Glomerular endothelial cell (primary cell): ENCODE measurements at regions not wholly inside any gene's neighbourhood (a gene's known extent, or its start where the extent isn't known, plus 50 kb on each side); places are given as distances from the start of the nearest gene placed in this dataset.

ENCODE experiments used
- DNase-seq: peaks from one replicate; pipeline ENCODE4 v3.0.0-alpha.2; 2011; ENCODE audit warnings: low read depth, low spot score; ENCODE audit errors: extremely low read depth

GRCh38 chr10:113285305-113285704 is 267.5 kb upstream of the HABP2 start:
- DNase-seq, result no peak

DNA sequence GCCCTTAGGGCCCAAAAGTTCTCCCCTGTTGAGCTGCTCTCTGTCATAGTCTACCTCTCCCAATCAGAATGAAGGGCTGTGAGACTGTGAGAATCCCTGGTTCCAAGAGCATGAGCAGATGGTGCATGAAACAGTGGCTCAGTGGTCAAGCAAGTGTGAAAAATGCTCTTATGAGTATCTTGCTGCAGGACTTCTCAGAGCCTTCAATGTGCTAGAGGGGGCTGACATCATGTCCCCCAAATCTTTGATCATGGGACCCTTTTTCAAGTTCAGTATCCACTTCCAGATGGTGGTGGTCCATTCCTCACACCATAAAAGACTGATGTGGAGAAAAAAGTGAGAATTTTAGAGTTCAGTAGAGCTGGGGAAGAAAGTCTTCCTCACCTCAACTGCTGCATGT is 265.3 kb upstream of the HABP2 start:
- DNase-seq, result no peak

DNA sequence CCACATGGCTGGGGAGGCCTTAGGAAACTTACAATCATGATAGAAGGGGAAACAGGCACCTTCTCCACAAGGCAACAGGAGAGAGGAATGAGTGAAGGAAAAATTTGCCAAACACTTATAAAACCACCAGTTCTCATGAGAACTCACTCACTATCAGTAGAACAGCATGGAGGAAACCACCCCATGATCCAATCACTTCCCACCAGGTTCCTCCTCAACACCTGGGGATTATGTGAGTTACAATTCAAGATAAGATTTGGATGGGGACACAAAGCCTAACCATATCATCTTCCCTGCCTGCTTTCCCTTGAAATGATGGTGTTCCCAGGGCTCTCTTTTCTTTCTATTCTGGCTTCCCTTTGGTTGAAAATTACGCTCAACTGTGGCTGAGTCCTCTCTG is 262.7 kb upstream of the HABP2 start:
- DNase-seq, result no peak

GRCh38 chr10:113291413-113291812 is 261.4 kb upstream of the HABP2 start:
- DNase-seq, result no peak

GRCh38 chr10:113292086-113292485 is 260.8 kb upstream of the HABP2 start:
- no peak for DNase-seq

- DNase-seq, result no peak
Observed at GRCh38 chr10:113292743-113293142, 260.1 kb upstream of the HABP2 start.

- no peak for DNase-seq
Observed at GRCh38 chr10:113293167-113293566, 259.7 kb upstream of the HABP2 start.

- DNase-seq, result no peak
Observed at GRCh38 chr10:113294868-113295267, 258.0 kb upstream of the HABP2 start.

DNA sequence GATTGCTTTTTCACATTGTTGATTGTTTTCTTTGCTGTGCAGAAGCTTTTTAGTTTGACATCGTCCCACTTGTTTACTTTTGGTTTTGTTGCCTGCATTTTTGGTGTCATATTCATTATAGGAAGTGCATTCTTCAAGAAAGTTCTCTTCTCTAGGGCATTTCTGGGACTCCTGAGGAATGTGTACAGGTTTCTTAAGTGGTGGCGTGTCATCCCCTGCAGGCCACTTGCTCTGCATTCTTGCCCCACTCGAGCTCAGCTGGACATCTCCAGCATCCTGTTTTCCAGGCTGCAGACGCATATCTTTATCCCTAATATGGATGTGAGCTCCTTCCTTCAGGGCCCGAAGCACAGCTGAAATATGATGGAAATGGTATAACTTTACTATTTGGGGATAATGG is 255.6 kb upstream of the HABP2 start:
- DNase-seq, result no peak

- DNase-seq, result no peak
Observed at GRCh38 chr10:113298616-113299015, 254.2 kb upstream of the HABP2 start.

DNA sequence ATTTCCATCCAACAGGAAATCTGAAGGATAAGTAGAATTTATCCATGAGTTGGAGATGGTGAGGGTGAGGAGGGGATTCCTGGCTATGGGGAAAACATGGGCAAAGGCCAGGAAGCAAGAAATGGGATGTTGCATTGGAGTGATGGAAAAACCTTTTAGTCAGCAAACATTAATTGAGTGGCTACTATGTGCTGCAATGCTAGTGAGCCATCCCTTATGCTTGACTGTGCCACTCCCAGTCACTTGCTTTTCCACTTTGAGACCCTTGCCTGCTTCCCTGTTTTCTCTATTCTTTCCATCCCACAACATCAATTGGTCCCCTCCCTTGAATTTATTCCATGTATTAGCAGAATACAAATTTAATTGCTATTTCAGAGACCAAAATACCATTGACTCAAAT is 252.7 kb upstream of the HABP2 start:
- DNase-seq, result no peak

DNA sequence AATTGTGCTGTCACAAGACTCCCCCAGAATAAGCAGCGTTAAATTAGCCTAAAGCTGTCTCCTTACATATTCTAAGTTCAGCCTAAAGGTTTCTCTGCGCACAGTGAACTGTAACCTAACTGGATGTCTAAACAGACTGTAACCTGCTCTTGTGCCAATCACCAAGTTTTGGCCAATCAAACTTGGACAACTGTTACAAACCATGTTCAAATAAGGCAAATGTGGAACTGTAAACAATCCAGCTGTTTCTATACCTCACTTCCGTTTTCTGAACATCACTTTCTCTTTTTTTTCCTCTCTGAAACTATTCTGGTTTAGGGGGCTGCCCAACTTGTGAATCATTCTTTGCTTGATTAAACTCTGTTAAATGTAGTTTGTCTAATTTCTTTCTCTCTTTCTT is 252.2 kb upstream of the HABP2 start:
- DNase-seq, result no peak

DNA sequence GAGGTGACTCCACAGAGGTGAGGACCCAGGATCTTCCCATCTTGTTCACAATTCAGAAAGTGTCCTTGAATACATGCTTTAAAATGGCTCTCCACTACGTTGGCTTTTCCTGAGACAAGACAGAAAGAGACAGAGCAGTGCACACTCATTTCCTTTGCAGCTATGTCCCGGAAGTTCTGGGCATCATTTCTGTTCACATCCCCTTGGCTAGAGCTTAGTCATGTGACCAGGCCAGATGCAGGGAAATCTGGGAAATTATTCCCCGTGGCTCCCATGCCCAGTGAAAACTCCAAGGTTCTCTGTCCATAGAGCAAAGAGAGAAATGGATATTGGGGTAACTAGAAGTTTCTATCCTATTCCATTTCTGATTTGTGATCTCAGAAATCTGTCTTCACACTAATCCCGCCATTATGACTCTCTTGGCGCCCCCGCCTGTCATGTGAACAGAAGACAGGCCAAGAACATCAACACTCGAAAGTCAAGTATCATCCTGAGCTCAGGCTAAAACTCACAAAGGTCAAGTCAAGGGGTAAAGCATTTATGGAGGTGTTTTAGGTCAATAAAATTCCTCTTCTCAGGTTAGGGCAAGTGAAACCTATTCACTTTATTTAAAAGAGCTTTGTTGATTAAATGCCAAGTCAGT is 251.4 kb upstream of the HABP2 start:
- DNase-seq, result no peak

- no peak for DNase-seq
Observed at GRCh38 chr10:113302062-113302461, 250.8 kb upstream of the HABP2 start.

DNA sequence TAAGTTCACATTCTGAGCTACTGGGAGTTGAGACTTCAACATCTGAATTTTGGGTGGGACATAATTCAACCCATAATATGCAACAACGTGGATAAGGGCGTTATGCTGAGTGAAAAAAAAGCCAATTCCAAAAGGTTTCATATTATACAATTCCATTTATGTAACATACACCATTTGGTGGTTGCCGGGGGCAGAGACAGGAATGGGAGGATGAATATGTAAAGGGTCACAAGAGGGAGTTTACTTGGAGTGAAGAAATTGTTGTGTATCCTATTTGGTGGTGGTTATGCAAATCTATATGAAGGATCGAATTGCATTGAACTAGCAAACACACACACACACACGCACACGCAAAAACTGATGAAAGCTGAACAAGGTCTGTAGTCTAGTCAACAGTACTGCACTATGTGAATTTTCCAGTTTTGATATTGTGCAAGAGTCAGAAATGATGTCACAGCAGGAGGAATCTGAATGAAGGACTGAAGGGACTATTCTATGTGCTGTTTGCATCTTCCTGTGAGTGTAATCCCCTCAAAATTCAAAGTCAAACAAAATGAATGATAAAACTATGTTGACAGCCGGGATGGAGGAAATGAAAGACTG is 249.2 kb upstream of the HABP2 start:
- no peak for DNase-seq

- DNase-seq, result no peak
Observed at GRCh38 chr10:113304726-113305125, 248.1 kb upstream of the HABP2 start.

DNA sequence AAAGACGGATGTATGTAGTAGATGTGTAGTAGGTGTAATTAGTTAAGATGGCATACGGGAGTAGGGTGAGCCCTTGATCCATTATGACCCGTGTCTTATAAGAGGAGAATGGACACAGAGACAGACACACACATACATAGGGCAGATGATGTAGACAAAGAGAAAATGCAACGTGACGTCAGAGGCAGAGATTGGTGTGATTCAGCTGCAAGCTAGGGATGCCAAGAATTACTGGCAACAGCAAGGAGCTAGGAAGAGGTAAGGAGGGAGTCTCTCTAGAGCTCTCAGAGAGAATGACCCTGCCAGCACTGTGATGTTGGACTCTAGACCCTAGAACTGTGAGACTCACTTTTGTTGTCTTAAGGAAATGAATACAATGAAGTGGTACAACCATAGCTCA is 247.0 kb upstream of the HABP2 start:
- no peak for DNase-seq

GRCh38 chr10:113309791-113310190 is 243.1 kb upstream of the HABP2 start:
- no peak for DNase-seq

DNA sequence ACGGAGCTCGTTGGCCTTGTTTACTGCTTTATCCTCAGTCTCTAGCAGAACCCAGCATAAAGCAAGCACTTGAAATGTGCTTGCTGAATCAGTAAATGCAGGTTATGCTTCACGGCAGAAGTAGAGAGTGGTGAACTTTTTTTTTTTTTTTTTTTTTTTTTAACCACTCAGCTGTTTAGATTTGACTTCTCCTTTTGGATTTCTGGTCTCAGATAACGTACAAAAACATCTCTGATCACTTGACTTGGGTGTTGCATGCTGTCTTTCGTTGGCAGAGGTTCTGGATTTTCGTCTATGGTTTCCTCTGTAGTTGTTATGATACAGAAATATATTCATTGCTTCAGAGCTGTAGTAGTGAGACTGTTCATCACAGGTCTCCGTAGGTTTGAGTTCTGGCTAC is 242.5 kb upstream of the HABP2 start:
- DNase-seq, result no peak

- no peak for DNase-seq
Observed at GRCh38 chr10:113313048-113313602, 239.7 kb upstream of the HABP2 start.

DNA sequence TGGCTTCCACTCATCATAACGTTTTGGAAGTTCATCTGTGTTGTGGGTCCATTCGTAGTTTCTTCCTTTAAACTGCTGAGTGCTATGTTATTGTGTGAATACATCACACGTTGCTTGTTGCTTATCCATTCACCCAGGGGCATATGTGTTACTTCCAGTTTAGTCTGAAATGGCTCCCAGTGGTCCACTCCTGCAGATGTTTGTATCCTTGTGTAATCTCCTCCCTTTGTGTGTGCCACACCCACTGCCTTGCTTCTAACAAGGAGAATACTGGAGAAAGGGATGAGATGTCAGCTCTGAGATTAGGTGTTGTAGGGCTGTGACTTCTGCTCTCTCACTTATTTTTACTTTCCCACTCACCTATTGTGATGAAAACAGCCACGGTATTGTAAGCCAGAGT is 239.1 kb upstream of the HABP2 start:
- no peak for DNase-seq

DNA sequence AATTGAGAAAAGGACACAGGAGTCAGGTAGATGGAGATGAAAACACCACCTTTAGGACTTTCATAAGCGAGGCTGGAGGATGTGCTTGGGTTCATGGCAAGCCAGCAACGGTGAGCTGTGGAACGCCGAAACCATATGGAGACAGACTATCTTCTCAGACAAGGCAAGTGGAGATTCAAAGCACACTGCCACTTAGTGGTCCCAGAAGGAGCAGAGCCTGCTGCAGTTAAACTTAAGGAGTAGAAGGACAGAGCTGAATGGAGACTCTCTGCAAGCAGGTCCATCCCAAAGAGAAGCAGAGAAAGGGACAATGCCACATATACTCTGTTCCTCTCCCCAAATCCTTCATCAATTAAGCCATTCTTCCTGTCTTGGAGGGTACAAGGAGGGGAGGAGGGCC is 236.3 kb upstream of the HABP2 start:
- no peak for DNase-seq

- no peak for DNase-seq
Observed at GRCh38 chr10:113317489-113317888, 235.4 kb upstream of the HABP2 start.
